Lower leg skin (tissue), 3 donors: ENCODE measurements at regions not wholly inside any gene's neighbourhood (a gene's known extent, or its start where the extent isn't known, plus 50 kb on each side); places are given as distances from the start of the nearest gene placed in this dataset.

Experiments
- CTCF ChIP-seq, 3 donors: fragments of 450-650 bp; IDR thresholded peaks; one replicate each; pipeline ENCODE4 v1.5.1; 2016; ENCODE audit warnings: antibody characterized with exemption in 3 of 3, mild to moderate bottlenecking in 3 of 3, moderate library complexity in 2 of 3
- POLR2A ChIP-seq, 2 donors: fragments of 450-650 bp; IDR thresholded peaks; one replicate each; pipeline ENCODE4 v1.6.1; 2016 to 2017; ENCODE audit warnings: antibody characterized with exemption in 2 of 2, mild to moderate bottlenecking in 1 of 2, moderate library complexity in 1 of 2

GRCh38 chr1:82646336-82646735, 845.6 kb downstream of the ADGRL2 start:
- no peak for TF ChIP-seq CTCF (IDR thresholded peaks at IDR 0.05)
- no peak for TF ChIP-seq POLR2A (IDR thresholded peaks at IDR 0.05)
